HG02571 (cell line): ENCODE measurements at regions not wholly inside any gene's neighbourhood (a gene's known extent, or its start where the extent isn't known, plus 50 kb on each side); places are given as distances from the start of the nearest gene placed in this dataset.

Experiments used
- ATAC-seq: cut with Tn5 transposase; IDR thresholded peaks from one replicate; pipeline ENCODE4 v1.9.1; 2021; ENCODE audit warnings: mild to moderate bottlenecking, moderate library complexity; ENCODE audit not compliant: unreplicated experiment

GRCh38 chr15:35842631-35843030 lies 296.7 kb upstream of the DPH6 start:
- no peak for ATAC-seq

- ATAC-seq = no peak
Observed at GRCh38 chr15:35843498-35843897, 297.5 kb upstream of the DPH6 start.

DNA sequence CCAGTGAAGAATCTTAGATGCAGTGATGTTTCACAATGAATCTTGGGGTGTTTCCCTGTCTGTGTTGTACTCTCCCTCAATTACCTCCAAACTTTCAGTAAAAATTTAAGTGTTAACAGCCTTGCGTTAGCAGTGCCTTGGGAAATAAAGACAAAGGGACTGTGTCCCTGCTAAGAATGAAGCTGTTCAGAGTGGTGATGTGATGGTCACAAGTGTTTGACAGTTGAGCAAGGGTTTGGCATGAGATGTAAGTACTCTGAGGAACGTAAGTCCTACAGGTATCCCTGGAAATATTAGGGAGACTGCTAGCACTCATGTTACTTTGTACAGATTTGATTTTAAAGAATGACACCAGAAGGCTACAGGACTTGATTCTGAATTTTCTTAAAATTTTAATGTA lies 304.3 kb upstream of the DPH6 start:
- ATAC-seq = no peak

DNA sequence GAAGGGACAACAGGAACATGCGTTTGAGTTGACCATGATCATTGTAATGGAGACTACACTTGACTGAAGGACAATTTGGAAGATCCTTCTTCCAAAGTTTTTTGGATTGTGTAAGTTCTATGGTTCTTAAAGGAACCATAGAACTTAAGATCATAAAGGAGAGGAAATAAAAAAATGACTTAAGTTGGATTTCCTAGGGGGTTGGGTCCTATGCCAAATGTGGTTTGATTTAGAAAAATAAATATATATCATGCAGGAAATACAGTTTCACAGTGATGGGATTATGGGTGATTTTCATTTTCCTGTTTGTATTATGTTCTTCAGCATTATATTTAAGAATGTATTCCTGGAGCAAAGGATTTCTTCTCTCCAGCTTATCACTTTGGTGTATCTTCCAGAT lies 305.5 kb upstream of the DPH6 start:
- no peak for ATAC-seq

DNA sequence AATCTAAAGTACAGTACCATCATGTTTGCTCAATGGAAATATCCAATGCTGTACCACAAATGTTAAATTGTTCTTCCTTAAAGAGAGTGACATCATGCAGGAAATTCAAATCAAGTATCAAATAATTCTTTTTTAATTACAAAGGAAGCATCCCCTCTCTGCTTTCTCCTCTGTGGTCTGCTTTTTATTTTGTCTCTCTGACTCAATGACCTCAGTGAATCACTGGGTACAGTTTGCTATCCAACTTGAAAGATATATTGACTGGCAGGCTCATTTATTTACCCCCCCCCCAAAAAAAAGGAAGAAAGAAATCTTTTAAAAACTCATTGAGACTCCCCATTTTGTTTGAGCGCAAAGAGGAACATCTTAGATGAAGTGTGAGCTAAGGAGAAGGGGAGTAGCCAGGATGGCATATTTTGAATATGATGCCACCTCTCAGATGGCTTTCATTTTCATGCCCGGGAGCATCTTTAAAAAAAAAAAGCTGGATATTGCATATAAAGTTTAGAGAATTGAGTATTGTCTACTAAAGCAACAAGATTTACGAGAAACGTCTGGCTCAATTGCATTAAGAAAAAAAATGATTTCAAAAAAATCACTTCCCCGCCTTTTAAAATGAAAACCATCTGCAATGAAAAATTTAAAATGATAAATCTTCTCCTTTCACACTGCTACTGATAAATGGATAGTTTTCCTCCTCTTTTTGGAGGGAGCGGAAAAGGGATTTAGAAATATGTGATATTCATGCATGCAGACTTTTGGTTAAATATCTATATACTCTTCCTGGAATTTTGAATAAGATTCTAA lies 307.1 kb upstream of the DPH6 start:
- ATAC-seq = no peak

DNA sequence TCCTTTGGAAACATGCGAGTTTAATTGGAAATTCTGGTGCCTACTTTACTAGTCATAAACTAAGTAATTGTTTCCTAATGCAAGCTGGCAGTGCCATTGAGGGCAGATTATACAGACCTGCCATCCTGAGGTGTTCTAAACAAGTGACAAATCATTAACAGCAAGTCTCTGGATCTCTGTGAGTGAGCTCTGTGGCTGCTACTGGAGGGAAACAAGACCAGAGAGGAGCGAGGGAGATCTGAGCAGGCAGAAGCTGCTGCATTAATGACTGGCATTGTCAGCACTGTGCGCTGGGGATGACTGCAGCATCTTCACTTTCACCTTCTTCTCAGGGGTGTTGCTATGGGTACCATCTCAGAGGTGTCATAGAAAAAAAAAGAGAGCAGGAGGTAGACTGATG lies 308.4 kb upstream of the DPH6 start:
- no peak for ATAC-seq

- ATAC-seq = no peak
Observed at GRCh38 chr15:35857567-35858226, 311.7 kb upstream of the DPH6 start.

GRCh38 chr15:35858707-35859106 lies 312.7 kb upstream of the DPH6 start:
- ATAC-seq = no peak

DNA sequence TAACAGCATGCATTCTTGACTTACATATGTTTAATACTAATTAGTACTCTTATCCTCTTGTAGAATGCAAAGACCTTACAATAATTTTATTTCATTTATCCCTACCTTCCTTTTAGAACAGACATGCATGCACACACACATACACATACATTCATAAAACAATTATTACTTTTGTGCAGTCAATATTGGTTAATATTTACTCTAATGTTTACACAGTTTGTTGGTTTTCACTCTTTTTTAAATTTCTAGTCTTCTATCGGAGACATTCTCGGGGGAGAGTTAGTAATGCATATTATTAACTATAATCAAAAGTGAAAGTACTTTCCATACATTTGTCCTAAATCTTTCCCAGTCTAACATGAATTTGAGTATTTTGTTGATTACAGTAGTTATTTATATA lies 317.7 kb upstream of the DPH6 start:
- no peak for ATAC-seq

- ATAC-seq = no peak
Observed at GRCh38 chr15:35867356-35867755, 321.4 kb upstream of the DPH6 start.

GRCh38 chr15:35871282-35871681 lies 325.3 kb upstream of the DPH6 start:
- no peak for ATAC-seq

- no peak for ATAC-seq
Observed at GRCh38 chr15:35871812-35872211, 325.8 kb upstream of the DPH6 start.

DNA sequence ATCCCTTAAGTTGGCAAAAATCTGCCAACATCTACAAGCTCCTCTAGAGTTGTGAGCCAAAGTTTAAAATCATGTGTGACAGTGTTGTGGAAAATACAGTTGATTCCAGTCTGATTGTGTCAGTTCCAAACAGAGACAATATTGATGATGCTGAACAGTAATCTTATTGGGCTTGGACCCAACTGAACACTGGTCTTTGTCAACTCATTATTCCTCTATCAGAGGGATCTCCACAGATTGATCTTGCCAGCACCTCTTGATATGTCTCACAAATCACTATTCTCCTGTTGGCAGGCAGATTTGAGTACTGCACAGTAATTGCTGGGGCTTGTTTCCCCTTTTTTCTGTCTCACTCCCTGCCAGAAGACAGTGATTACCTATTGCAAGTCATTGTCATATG lies 326.6 kb upstream of the DPH6 start:
- no peak for ATAC-seq

- no peak for ATAC-seq
Observed at GRCh38 chr15:35874260-35874905, 328.4 kb upstream of the DPH6 start.

- no peak for ATAC-seq
Observed at GRCh38 chr15:35876762-35877161, 330.8 kb upstream of the DPH6 start.

DNA sequence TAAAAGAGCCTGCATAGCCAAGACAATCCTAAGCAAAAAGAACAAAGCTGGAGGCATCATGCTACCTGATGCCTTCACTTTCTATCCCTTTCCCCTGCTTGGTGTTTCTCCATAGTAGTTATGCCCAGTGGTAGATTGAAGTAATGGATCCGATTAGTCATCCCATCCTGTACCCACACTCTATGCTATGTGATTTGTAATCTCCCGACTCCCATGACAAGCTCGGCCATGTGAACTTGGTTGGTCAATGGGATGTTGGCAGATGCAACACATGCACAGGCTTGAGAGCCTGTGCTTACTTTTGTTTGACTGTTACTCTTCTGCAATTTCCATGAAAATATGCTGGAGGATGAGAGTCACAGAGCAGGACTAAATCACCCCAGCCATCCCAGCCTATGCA lies 334.9 kb upstream of the DPH6 start:
- no peak for ATAC-seq

DNA sequence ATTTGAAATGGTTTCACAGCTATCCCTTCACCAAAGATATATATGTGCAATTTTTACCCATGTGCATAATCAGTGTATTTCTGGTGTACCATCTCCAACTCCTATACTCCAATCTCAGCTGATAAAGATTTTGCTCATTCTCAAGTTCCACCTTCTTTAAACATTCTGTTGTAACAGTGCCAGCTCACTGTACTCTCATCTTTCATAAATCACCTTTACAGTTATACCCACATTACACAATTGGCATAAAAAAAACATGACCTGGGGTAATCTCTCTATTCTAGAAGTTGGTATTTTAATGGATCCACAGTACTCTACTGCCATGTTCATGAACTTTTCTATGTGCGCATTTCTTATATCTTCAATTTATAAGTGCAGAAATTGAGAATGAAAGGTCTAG lies 339.9 kb upstream of the DPH6 start:
- ATAC-seq = no peak

GRCh38 chr15:35886765-35887164 lies 340.8 kb upstream of the DPH6 start:
- no peak for ATAC-seq

DNA sequence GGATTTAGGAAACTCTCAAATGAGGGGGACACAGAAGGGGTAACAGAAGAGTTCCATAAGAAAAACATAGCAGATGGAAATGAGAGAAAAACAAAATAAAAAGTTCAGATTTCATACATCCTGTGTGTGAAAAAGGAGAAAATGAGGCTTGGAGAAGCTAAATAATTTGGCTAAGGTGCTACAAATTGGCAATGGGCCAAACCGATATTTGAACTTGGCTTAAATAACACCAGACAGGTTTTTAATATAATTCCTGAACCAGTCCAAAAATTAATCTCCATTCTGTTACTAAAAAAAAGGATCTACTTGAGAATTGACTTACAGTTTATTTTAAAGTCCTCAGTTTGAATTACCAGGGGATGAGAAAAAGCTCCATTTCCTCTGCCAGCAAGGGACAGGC lies 342.9 kb upstream of the DPH6 start:
- ATAC-seq = no peak

GRCh38 chr15:35907511-35907910 lies 361.5 kb upstream of the DPH6 start:
- no peak for ATAC-seq

- no peak for ATAC-seq
Observed at GRCh38 chr15:35909414-35909813, 363.4 kb upstream of the DPH6 start.

DNA sequence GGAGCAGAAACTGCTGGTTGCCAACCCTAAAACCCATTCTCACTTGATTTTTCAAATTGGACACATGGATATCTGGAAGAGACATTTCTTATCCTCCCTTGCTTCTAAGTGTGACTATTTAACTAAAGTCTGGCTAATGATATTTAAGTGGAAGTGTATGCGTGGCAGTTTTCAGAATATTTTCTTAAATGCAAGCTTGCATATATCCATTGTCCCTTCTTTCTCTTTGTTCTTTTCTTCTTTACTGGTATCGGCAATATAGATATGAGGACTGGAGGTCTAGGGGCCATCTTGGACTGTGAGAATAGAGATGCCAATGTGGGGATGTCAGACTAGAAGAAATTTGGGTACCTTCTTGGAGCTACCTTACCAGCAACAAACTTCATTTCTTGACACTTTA lies 364.3 kb upstream of the DPH6 start:
- no peak for ATAC-seq
